GM21528 (cell line): ENCODE measurements at regions not wholly inside any gene's neighbourhood (a gene's known extent, or its start where the extent isn't known, plus 50 kb on each side); places are given as distances from the start of the nearest gene placed in this dataset.

ENCODE experiments used
- ATAC-seq: cut with Tn5 transposase; IDR thresholded peaks from one replicate; pipeline ENCODE4 v1.9.1; 2021; ENCODE audit warnings: mild to moderate bottlenecking, moderate library complexity; ENCODE audit not compliant: unreplicated experiment, low FRiP score

DNA sequence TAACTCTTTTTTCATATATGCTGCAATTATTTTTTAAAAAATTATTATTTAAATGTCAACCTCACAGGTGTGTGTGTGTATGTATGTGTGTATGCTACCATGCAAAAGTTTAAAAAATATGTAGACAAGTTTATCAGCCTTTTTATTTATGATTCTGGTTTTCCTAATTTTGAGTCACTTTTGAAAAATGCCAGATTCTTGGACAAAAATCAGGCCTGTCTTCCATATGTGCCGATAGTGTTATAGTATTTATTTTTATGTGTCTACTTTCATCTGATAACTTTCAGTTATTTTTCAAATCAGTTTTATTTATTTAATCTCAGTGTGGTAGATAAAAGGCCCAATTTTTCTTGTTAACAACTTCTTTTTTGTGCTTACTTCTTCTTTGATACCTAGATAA is 176.2 kb downstream of the RDH14 start:
- no peak for ATAC-seq

- no peak for ATAC-seq
Measured at GRCh38 chr2:18381386-18381785, 179.1 kb downstream of the RDH14 start.

GRCh38 chr2:18380321-18380720 is 180.1 kb downstream of the RDH14 start:
- ATAC-seq, result no peak

DNA sequence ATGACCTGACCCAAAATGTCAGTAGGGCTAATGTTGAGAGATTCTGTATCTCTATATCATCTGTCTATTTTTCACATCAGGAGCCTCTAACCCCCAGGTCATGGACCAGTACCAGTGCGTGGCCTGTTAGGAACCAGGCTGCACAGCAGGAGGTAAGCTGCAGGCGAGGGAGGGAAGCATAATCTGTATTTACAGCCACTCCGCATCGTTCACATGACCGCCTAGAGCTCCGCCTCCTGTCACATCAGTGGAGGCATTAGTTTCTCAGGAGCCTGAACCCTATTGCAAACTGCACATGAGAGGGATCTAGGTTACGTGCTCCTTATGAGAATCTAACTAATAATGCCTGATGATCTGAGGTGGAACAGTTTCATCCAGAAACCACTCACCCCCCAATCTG is 180.6 kb downstream of the RDH14 start:
- ATAC-seq, result no peak

DNA sequence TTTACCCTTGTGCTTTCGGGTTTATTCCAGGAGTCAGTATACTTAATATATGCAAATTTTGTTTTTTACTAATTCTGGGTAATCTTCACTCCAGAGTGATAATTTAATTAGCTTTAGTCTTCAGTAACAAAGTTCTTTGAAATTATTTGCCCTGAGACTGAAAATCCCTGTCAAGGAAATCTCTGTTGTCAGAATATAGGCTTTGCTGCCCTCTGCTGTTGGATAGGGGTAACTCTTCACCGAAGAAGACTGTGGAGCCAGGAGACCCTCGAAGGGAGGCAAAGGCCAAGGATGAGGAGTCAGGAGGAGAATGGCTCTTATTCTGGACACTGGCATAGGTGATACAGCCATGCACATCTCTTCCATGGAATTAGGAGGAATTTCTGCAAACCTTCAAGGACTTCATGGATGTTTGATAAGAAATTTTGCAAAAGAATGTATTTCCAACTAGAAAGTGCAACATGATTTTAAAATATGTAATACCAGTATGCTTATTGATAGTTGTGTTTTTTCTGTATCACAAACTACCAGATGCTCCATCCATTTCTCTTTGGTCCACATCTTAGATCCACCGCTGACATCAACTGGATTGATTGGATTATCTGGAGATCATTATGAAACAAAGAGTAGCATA is 182.3 kb downstream of the RDH14 start:
- peak; percentile 92 for ATAC-seq

- ATAC-seq, result no peak
Measured at GRCh38 chr2:18376936-18377335, 183.5 kb downstream of the RDH14 start.

GRCh38 chr2:18373664-18374063 is 186.8 kb downstream of the RDH14 start:
- ATAC-seq, result no peak

DNA sequence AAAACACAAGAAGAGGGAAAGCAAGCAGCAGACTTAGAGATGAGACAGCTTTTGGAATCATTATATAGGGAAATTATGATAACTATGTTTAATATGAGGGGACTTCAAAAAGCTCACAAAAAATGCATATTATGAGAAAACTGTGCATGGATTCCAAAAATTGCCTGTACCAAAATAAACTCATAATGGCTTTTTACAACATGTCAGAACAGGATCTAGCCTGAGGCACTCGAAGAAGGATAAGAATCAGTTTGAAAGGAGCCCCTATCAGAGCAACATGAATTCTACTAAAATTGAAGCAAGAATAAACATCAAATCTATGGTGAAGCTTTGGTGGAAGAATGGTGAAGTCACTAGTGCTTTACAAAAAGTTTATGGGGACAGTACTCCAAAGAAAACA is 187.4 kb downstream of the RDH14 start:
- no peak for ATAC-seq

GRCh38 chr2:18372641-18373040 is 187.8 kb downstream of the RDH14 start:
- no peak for ATAC-seq

DNA sequence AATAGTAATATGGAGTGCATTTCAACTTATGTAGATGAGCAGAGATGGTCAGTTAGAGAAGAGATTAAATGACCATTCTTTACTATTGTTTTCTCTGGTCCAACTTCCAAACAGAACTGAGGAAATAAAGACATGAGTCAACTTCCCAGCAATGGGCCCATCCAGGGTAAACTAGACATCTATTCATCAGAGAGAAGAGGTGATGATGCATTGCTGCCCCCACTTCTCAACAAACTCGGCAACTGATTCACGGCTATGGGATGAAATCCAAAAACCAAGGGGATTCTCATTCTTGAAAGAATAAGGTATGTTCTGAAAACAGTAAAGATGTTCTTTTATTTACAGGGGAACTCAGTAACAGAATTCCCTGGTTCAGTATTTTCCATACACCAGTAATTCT is 190.7 kb downstream of the RDH14 start:
- ATAC-seq, result no peak

DNA sequence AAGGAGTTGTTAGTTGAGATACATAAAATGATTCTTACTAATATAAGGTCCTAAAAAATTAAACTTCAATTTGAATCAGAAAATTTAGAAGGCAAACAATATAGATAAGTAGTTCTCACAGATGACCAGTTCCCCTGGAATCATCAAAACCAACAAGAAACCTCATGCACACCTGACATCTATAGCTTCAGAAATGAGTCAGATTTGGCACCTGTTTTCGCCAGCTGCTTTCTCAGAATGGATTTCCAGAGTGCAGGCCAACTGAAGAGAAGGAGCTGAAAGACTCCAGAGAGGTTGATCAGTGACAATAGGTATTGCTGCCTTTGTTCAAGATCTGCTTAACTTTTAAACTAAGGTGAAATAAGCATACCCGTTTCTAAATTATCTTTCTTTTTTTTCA is 192.4 kb downstream of the RDH14 start:
- ATAC-seq, result no peak

GRCh38 chr2:18365342-18365741 is 195.1 kb downstream of the RDH14 start:
- ATAC-seq, result no peak

- no peak for ATAC-seq
Measured at GRCh38 chr2:18363348-18363747, 197.1 kb downstream of the RDH14 start.

DNA sequence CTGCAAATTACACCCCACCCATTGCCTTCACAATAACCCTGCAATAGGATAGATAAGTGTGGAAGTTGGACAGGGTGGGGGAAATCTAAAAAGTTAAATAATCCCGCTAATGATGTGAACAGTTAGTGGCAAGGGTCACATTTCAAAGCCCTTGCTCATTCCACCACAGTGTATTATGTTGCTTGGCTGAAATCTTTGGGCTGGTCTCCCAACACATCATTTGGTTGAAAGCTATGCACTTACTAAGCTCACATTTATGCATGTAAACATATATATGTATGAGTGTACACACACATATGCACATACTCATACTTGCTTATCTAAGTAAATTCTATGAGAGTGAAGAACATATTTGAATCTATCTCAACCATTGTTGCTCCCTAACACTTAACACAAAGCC is 197.8 kb downstream of the RDH14 start:
- no peak for ATAC-seq

DNA sequence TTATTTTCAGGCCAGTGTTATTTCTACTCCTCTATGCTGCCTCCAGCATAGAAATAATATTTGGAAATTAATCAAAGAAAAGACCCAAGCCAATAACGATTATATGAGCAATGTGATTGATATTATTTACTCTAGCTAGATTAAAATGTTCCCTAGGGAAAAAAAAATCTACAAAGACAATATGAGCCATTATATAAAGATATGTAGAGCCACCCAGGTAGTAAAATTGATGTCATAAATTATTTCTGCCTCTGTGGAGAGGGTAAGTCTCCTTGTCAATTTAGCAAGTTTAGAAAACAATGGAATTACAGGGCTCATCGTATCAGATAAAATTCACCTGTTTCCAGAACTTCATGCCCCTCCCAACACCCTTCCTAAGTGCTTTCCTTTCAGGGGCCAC is 202.9 kb downstream of the RDH14 start:
- ATAC-seq, result no peak

- no peak for ATAC-seq
Measured at GRCh38 chr2:18356676-18357075, 203.8 kb downstream of the RDH14 start.

GRCh38 chr2:18349421-18349820 is 211.0 kb downstream of the RDH14 start:
- ATAC-seq, result no peak

GRCh38 chr2:18346874-18347273 is 213.6 kb downstream of the RDH14 start:
- no peak for ATAC-seq

GRCh38 chr2:18346344-18346743 is 214.1 kb downstream of the RDH14 start:
- no peak for ATAC-seq

GRCh38 chr2:18345848-18346247 is 214.6 kb downstream of the RDH14 start:
- no peak for ATAC-seq

DNA sequence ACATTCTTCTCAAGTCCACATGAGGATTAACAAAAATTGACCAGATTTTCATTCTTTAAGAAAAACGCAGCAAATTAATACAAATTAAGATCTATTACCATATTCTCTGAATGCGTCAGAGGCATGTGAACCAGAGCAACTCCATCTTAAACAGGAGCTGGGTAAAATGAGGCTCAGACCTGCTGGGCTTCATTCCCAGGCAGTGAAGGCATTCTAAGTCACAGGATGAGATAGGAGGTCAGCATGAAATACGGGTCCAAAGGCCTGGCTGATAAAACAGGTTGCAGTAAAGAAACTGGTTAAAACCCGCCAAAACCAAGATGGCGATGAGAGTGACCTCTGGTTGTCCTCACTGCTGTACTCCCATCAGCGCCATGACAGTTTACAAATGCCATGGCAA is 217.6 kb downstream of the RDH14 start:
- ATAC-seq, result no peak

DNA sequence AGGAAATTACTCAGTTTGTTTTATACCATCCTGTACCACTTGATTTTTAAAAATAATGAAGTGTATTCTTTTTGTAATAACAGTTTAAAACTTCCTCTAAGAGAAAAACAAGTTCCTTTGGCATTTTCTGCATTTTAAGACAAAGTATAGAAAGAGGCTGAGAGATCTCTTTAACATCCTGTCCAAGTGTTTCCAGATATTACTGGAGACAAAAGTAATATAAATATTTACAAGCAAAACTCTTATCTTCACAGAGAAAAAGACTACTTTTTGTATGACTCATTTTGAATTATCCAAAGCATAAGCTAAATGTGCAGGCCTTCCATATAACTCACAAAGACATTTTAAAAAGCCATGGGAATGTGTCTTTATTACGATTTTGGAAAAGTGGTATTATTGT is 221.1 kb downstream of the RDH14 start:
- ATAC-seq, result no peak

DNA sequence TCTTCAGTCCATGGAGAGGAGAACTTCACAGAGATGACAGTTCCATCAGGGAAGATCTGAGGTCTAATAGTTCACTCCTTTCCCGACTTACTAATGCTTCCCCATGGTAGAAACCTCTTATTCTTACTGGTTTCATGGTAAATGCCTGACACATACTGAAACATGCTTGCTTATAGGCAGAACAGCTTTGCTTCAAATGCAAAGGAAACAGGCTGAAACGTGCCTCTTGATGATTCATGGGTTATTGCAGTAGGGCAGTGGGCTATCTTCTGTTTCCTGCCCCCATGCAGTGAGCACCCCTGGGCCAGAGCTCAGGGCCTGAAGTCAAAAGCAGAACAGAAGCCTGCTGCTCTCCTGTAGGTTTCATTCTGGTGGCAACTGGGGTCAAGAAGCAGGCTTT is 223.5 kb downstream of the RDH14 start:
- ATAC-seq, result no peak
